HG03097 (cell line): ENCODE measurements at regions not wholly inside any gene's neighbourhood (a gene's known extent, or its start where the extent isn't known, plus 50 kb on each side); places are given as distances from the start of the nearest gene placed in this dataset.
"Not testable (repeated sequence)": the region's sequence is repeated elsewhere in the genome, so short reads cannot be mapped to it uniquely, and the experiment has no call there.

Experiments
- ATAC-seq: cut with Tn5 transposase; IDR thresholded peaks from one replicate; pipeline ENCODE4 v1.9.1; 2021; ENCODE audit not compliant: unreplicated experiment, low FRiP score

GRCh38 chr12:131385313-131386166 is 325.4 kb upstream of the SFSWAP start:
- no peak for ATAC-seq

- no peak for ATAC-seq
Measured at GRCh38 chr12:131386167-131386521, 324.7 kb upstream of the SFSWAP start.

GRCh38 chr12:131386781-131387180 is 324.1 kb upstream of the SFSWAP start:
- ATAC-seq: no peak

GRCh38 chr12:131387281-131388163 is 323.4 kb upstream of the SFSWAP start:
- no peak for ATAC-seq

DNA sequence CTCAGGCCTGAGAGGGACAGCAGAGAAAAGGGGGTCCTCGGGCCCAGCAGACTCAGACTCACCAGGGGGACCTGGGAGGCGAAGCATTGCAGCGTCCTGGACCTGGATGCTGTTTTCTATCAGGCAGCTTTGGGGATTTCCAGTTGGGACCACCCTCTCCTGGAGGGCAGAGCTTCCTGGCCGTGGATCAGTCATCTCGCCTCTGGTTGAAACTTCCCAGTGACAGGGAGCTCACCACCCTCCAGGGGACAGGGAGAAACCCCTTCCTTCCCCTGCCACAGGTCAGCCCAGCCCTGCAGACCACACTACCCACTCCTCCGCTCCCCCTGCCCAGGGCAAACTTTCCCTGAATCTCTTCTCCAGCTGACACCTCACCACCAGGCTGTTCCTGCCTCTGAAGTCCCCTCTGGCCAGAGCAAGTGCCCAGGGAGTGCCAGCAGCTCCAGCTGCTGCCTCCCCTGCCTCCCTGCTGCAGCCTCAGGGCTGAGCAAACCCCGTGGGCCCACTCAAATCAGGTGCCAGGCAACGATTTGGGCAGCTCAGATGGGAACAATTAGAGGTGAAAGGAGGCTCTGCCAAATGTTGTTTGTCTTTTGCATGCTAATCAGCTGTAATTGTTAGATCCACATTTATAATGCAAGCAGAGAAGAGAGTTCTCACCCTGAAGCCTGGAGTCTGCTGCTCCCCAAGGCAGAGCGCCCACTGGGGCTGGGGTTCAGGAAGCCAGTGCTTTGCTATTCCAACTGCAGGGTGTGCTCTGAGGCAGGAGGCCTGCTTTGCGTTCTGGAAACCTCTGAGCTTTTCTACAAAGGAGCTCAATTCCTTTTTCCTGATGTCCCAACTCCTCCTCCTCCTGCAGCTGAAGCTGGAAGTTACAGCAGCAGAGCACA is 322.5 kb upstream of the SFSWAP start:
- not testable (repeated sequence) for ATAC-seq

DNA sequence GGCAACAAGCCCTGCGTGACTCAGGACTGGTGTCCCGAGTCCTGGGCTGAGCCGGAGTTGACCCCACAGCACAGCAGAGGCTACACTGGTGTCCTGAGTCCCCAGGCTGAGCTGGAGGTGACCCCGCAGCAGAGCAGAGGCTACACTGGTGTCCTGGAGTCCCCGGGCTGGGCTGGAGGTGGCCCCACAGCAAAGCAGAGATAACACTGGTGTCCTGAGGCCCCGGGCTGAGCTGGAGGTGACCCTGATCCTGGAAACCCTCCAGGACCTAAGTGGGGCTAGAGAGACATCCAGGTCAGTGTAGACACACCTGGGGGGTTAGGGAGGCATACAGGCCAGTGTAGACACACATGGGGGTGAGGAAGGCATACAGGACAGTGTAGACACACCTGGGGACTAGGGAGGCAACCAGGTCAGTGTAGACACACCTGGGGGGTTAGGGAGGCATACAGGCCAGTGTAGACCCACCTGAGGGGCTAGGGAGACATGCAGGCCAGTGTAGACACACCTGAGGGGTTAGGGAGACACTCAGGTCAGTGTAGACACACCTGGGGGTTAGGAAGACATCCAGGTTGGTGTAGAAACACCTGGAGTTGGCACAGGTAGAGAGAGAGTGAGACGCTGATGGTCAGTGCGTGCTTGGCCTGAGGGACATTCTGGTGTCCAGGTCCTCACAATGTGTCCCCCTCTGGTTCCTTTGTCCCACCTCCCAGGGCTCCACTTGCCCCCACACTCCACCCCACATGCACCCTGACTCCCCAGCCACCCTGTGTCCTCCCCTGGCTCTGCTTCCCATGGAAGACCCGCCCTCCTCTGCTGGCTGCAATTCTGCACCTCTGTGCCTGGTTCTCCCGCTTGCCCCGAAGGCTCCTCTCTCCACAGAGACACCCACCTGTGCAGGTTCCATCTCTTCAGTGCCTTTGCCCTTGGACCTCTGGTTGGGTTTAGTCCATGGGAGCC is 321.6 kb upstream of the SFSWAP start:
- no peak for ATAC-seq

GRCh38 chr12:131390412-131391334 is 320.2 kb upstream of the SFSWAP start:
- ATAC-seq: no peak

- ATAC-seq: no peak
Measured at GRCh38 chr12:131391399-131391798, 319.5 kb upstream of the SFSWAP start.

DNA sequence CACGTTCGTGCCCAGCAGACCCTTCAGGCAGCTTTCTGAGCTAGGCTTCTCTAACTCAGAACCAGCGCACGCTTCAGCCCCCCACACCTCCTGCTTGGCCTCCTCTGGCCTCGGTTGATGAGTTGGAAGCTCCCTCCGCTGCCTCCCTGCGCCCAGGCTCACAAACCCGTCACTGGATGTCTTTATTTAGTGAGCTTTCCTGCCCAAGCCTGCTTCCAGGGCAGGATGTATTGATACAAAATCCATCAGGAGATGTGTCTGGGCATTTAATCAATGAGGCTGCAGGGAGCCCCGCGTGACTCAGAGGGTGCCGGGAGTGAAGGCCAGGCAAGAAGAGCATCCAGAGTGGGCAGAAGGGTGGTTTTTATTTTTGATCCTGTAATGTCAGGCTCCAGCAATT is 316.1 kb upstream of the SFSWAP start:
- not testable (repeated sequence) for ATAC-seq

DNA sequence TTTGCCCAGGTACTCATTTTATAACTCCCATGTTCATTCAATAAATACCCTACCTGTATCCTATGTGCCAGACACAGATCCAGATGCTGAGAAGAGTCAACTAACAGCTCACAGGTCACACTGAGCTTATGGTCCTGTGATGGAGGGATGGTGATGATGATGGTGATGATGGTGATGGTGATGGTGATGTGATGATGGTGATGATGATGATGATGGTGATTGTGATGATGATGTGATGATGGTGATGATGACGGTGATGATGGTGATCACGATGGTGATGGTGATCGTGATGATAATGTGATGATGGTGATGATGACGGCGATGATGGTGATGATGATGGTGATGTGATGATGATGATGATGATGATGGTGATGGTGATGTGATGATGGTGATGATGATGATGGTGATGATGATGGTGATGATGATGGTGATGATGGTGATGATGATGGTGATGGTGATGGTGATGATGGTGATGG is 315.6 kb upstream of the SFSWAP start:
- not testable (repeated sequence) for ATAC-seq

- no peak for ATAC-seq
Measured at GRCh38 chr12:131395971-131396573, 314.8 kb upstream of the SFSWAP start.

DNA sequence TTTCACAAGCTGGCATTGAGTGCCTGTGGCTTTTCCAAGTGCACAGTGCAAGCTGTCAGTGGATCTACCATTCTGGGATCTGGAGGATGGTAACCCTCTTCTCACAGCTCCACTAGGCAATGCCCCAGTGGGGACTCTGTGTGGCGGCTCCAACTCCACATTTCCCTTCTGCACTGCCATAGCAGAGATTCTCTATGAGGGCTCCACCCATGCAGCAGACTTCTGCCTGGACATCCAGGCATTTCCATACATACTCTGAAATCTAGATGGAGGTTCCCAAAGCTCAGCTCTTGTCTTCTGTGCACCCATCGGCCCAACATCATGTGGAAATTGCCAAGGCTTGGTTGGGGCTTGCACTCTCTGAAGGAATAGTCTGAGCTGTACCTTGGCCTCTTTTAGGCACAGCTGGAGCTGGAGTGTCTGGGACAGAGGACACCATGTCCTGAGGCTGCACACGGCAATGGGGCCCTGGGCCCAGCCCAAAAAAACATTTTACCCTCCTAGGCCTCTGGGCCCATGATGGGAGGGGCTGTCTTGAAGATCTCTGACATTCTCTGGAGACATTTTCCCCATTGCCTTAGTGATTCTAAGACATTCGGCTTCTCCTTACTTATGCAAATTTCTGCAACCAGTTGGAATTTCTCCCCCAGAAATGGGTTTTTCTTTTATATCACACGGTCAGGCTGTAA is 313.3 kb upstream of the SFSWAP start:
- ATAC-seq: no peak

DNA sequence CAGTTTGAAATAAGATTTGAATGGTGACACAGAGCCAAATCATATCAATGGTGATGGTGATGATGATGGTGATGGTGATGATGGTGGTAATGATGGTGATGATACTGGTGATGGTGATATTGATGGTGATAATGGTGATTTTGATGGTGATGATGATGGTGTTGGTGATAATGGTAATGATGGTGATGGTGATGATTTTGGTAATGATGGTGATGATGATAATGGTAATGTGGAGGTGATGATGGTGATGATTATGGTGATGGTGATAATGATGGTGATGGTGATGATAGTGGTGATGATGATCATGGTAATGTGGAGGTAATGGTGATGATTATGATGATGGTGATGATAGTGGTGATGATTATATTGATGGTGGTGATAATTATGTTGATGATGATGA is 311.9 kb upstream of the SFSWAP start:
- no peak for ATAC-seq

DNA sequence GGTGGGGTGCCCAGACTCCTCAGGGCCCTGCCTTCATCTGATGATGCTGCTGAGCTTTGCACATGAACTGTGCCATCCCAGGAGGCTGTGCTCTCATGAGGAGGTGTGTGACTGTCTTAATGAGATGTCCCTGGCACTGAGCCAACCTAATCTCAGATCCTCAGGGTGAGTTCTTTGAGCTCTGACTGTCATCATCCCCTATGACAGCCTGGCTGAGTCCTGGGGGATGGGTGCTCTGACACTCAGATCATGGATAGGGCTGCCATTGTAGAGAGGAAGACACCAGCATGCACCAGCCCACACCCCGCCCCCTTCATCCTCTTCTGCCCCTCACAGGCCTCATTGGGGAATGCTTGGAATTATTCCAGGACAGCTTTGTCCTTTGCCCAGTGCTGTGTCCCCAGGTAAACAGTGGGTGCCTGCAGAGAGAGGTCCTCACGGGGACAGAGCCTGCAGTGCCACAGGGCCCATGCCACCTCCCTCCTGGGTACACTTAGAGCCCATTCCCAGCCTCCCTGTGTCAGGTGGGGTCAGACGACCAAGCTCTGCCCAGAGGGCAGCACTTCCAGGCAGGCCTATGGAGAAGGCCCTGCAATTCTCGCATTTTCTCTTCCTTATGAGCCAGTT is 310.1 kb upstream of the SFSWAP start:
- not testable (repeated sequence) for ATAC-seq

GRCh38 chr12:131401907-131402633 is 308.8 kb upstream of the SFSWAP start:
- not testable (repeated sequence) for ATAC-seq

GRCh38 chr12:131402781-131403396 is 308.0 kb upstream of the SFSWAP start:
- no peak for ATAC-seq
